HEK293 (cell line): ENCODE measurements at regions not wholly inside any gene's neighbourhood (a gene's known extent, or its start where the extent isn't known, plus 50 kb on each side); places are given as distances from the start of the nearest gene placed in this dataset.

Experiments used
- CTCF ChIA-PET: fragments of 350-600 bp; formaldehyde crosslinking; extraction: SDS; loops from one replicate; lab custom pipeline; 2021; ENCODE audit warnings: antibody characterized with exemption; lab: Yijun Ruan, JAX
- POLR2A ChIA-PET: fragments of 300-600 bp; formaldehyde crosslinking; extraction: SDS; loops from one replicate; lab custom pipeline; 2020; ENCODE audit warnings: antibody characterized with exemption, inconsistent platforms; lab: Yijun Ruan, JAX
- H3K27ac ChIP-seq: fragments of 200-500 bp; sonication (Bioruptor generic); 2 replicates; pipeline ENCODE4 v1.5.1; 2014; ENCODE audit warnings: low read depth, low read length, control low read depth, inconsistent platforms; ENCODE audit errors: extremely low read depth
- H3K36me3 ChIP-seq, 2 experiments: fragments of 200-500 bp in 1 of 2; sonication (Bioruptor generic) in 1 of 2; 1 replicate in 1 of 2; 2 replicates in 1 of 2; pipeline ENCODE4 v1.5.1; 2014 to 2017; ENCODE audit warnings: inconsistent platforms in 2 of 2, low read length in 2 of 2; ENCODE audit not compliant: control insufficient read depth in 2 of 2, insufficient read depth in 1 of 2
- H3K4me1 ChIP-seq: fragments of 200-500 bp; sonication (Bioruptor generic); 2 replicates; pipeline ENCODE4 v1.5.1; 2014; ENCODE audit warnings: mild to moderate bottlenecking, low read length, inconsistent platforms; ENCODE audit not compliant: control insufficient read depth, insufficient read depth
- H3K4me3 ChIP-seq: 2 replicates; pipeline ENCODE4 v1.5.1; 2011; ENCODE audit warnings: low read depth, mild to moderate bottlenecking, control low read depth, low read length, moderate library complexity
- H3K9me3 ChIP-seq: fragments of 200-500 bp; sonication (Bioruptor generic); 2 replicates; pipeline ENCODE4 v1.5.1; 2014; ENCODE audit warnings: low read depth, low read length, inconsistent platforms; ENCODE audit not compliant: control insufficient read depth, insufficient read depth
- INSM2 ChIP-seq: fragments of 450-650 bp; formaldehyde crosslinking; IDR thresholded peaks from 2 replicates; pipeline ENCODE4 v1.5.1; 2016; ENCODE audit warnings: missing biosample characterization, missing genetic modification characterization
- PRDM6 ChIP-seq: fragments of 450-650 bp; formaldehyde crosslinking; IDR thresholded peaks from 2 replicates; pipeline ENCODE4 v1.5.1; 2017; ENCODE audit warnings: missing biosample characterization, missing genetic modification characterization
- SALL2 ChIP-seq: fragments of 450-650 bp; formaldehyde crosslinking; IDR thresholded peaks from 2 replicates; pipeline ENCODE4 v1.5.0; 2017; ENCODE audit warnings: missing biosample characterization, mild to moderate bottlenecking, missing genetic modification characterization, borderline replicate concordance
- ZBTB17 ChIP-seq: fragments of 450-650 bp; formaldehyde crosslinking; IDR thresholded peaks from 2 replicates; pipeline ENCODE4 v1.5.1; 2016; ENCODE audit warnings: missing biosample characterization, missing genetic modification characterization
- ZNF133 ChIP-seq: fragments of 450-650 bp; formaldehyde crosslinking; IDR thresholded peaks from 2 replicates; pipeline ENCODE4 v1.5.1; 2016; ENCODE audit warnings: missing biosample characterization, missing genetic modification characterization
- ZNF16 ChIP-seq: fragments of 450-650 bp; formaldehyde crosslinking; IDR thresholded peaks from 2 replicates; pipeline ENCODE4 v1.5.1; 2016; ENCODE audit warnings: low read depth, missing biosample characterization, missing genetic modification characterization
- ZNF239 ChIP-seq: fragments of 450-650 bp; formaldehyde crosslinking; IDR thresholded peaks from 2 replicates; pipeline ENCODE4 v1.5.1; 2016; ENCODE audit warnings: missing biosample characterization, missing genetic modification characterization
- ZNF266 ChIP-seq: fragments of 450-650 bp; formaldehyde crosslinking; IDR thresholded peaks from 2 replicates; pipeline ENCODE4 v1.5.1; 2016; ENCODE audit warnings: missing biosample characterization, missing genetic modification characterization, low read depth
- ZNF404 ChIP-seq: fragments of 450-650 bp; formaldehyde crosslinking; IDR thresholded peaks from 2 replicates; pipeline ENCODE4 v1.5.1; 2017; ENCODE audit warnings: missing biosample characterization, missing genetic modification characterization
- ZNF529 ChIP-seq: fragments of 450-650 bp; formaldehyde crosslinking; IDR thresholded peaks from 2 replicates; pipeline ENCODE4 v1.5.1; 2017; ENCODE audit warnings: missing genetic modification characterization, missing biosample characterization; ENCODE audit not compliant: insufficient replicate concordance
- ZNF843 ChIP-seq: fragments of 450-650 bp; formaldehyde crosslinking; IDR thresholded peaks from 2 replicates; pipeline ENCODE4 v1.5.1; 2016; ENCODE audit warnings: missing biosample characterization, missing genetic modification characterization
- TF ChIP-seq, protein P1 (sequence below): fragments of 450-650 bp; formaldehyde crosslinking; IDR thresholded peaks from 2 replicates; pipeline ENCODE4 v1.5.1; 2017; ENCODE audit warnings: missing biosample characterization, missing genetic modification characterization
- TF ChIP-seq, protein P2 (sequence below): fragments of 450-650 bp; formaldehyde crosslinking; IDR thresholded peaks from 2 replicates; pipeline ENCODE4 v1.5.1; 2016; ENCODE audit warnings: missing biosample characterization, missing genetic modification characterization

- Histone ChIP-seq H3K36me3 (no peaks in the 10 kb centered on the region), H3K4me1 (no peaks in the 10 kb centered on the region), H3K4me3 (no peak overlapping the region), H3K9me3 (no peaks in the 10 kb centered on the region), H3K27ac (no peak overlapping the region)
- POLR2A ChIA-PET: no interaction called here
- TF ChIP-seq ZNF133 (tag by site-specific recombination) (no peak), ZNF529 (no peak), ZNF16 (tag by site-specific recombination) (no peak), ZNF266 (tag by site-specific recombination) (no peak), ZNF404 (no peak), SALL2 (no peak), ZBTB17 (tag by site-specific recombination) (no peak), PRDM6 (no peak), ZNF843 (tag by site-specific recombination) (no peak)
- TF ChIP-seq, protein P1, sequence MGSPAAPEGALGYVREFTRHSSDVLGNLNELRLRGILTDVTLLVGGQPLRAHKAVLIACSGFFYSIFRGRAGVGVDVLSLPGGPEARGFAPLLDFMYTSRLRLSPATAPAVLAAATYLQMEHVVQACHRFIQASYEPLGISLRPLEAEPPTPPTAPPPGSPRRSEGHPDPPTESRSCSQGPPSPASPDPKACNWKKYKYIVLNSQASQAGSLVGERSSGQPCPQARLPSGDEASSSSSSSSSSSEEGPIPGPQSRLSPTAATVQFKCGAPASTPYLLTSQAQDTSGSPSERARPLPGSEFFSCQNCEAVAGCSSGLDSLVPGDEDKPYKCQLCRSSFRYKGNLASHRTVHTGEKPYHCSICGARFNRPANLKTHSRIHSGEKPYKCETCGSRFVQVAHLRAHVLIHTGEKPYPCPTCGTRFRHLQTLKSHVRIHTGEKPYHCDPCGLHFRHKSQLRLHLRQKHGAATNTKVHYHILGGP: no peak
- TF ChIP-seq, protein P2, sequence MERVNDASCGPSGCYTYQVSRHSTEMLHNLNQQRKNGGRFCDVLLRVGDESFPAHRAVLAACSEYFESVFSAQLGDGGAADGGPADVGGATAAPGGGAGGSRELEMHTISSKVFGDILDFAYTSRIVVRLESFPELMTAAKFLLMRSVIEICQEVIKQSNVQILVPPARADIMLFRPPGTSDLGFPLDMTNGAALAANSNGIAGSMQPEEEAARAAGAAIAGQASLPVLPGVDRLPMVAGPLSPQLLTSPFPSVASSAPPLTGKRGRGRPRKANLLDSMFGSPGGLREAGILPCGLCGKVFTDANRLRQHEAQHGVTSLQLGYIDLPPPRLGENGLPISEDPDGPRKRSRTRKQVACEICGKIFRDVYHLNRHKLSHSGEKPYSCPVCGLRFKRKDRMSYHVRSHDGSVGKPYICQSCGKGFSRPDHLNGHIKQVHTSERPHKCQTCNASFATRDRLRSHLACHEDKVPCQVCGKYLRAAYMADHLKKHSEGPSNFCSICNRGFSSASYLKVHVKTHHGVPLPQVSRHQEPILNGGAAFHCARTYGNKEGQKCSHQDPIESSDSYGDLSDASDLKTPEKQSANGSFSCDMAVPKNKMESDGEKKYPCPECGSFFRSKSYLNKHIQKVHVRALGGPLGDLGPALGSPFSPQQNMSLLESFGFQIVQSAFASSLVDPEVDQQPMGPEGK: no peak
- CTCF ChIA-PET: no interaction called here
These were observed 373.3 kb downstream of the IPMK start for GRCh38 chr10:57894361-57894760.

GRCh38 chr10:57891201-57892006, 376.3 kb downstream of the IPMK start:
- Histone ChIP-seq H3K4me3 (no peak overlapping the region), H3K9me3 (no peaks in the 10 kb centered on the region), H3K27ac (no peak overlapping the region), H3K36me3 (no peaks in the 10 kb centered on the region), H3K4me1 (no peaks in the 10 kb centered on the region)
- TF ChIP-seq, protein P2: no peak
- TF ChIP-seq PRDM6 (no peak), ZNF239 (tag by site-specific recombination) (no peak), INSM2 (no peak)
- ChIA-PET CTCF (no interaction called here), POLR2A (no interaction called here)
